CD4-positive, alpha-beta T cell treated with Interleukin-2 at 100 ng/mL for 4 hours (primary cell): ENCODE measurements at regions not wholly inside any gene's neighbourhood (a gene's known extent, or its start where the extent isn't known, plus 50 kb on each side); places are given as distances from the start of the nearest gene placed in this dataset.
"Not testable (repeated sequence)": the region's sequence is repeated elsewhere in the genome, so short reads cannot be mapped to it uniquely, and the experiment has no call there.

ENCODE experiments used
- DNase-seq: peaks from one replicate; pipeline ENCODE4 v3.0.0-alpha.2; 2020; ENCODE audit warnings: low spot score

- DNase-seq = no peak
These were observed 146.6 kb upstream of the CCDC150 start for GRCh38 chr2:196492946-196493345.

- DNase-seq = no peak
These were observed 140.6 kb upstream of the CCDC150 start for GRCh38 chr2:196498962-196499361.

GRCh38 chr2:196499686-196500085 lies 139.8 kb upstream of the CCDC150 start:
- DNase-seq = no peak

- no peak for DNase-seq
These were observed 138.7 kb upstream of the CCDC150 start for GRCh38 chr2:196500686-196501431.

GRCh38 chr2:196501836-196502235 lies 137.7 kb upstream of the CCDC150 start:
- DNase-seq = no peak

- no peak for DNase-seq
These were observed 137.1 kb upstream of the CCDC150 start for GRCh38 chr2:196502386-196502785.

GRCh38 chr2:196503398-196503797 lies 136.1 kb upstream of the CCDC150 start:
- DNase-seq = no peak

GRCh38 chr2:196504788-196505187 lies 134.7 kb upstream of the CCDC150 start:
- no peak for DNase-seq

GRCh38 chr2:196510246-196510645 lies 129.3 kb upstream of the CCDC150 start:
- DNase-seq = no peak

GRCh38 chr2:196511258-196512168 lies 128.0 kb upstream of the CCDC150 start:
- no peak for DNase-seq

- no peak for DNase-seq
These were observed 125.6 kb upstream of the CCDC150 start for GRCh38 chr2:196513796-196514526.

- DNase-seq = no peak
These were observed 124.9 kb upstream of the CCDC150 start for GRCh38 chr2:196514641-196515040.

GRCh38 chr2:196515051-196515450 lies 124.5 kb upstream of the CCDC150 start:
- no peak for DNase-seq

- DNase-seq = no peak
These were observed 123.9 kb upstream of the CCDC150 start for GRCh38 chr2:196515608-196516007.

GRCh38 chr2:196516564-196516963 lies 123.0 kb upstream of the CCDC150 start:
- DNase-seq = no peak

- no peak for DNase-seq
These were observed 118.9 kb upstream of the CCDC150 start for GRCh38 chr2:196520605-196521004.

- not testable (repeated sequence) for DNase-seq
These were observed 112.4 kb upstream of the CCDC150 start for GRCh38 chr2:196526981-196527725.

- no peak for DNase-seq
These were observed 110.9 kb upstream of the CCDC150 start for GRCh38 chr2:196528486-196529223.

- DNase-seq = no peak
These were observed 108.6 kb upstream of the CCDC150 start for GRCh38 chr2:196530910-196531309.

GRCh38 chr2:196533772-196534397 lies 105.6 kb upstream of the CCDC150 start:
- no peak for DNase-seq

GRCh38 chr2:196534495-196534894 lies 105.0 kb upstream of the CCDC150 start:
- DNase-seq = no peak
